ENCODE measurements at regions not wholly inside any gene's neighbourhood (a gene's known extent, or its start where the extent isn't known, plus 50 kb on each side); places are given as distances from the start of the nearest gene placed in this dataset.
A peak's percentile ranks its signal among the peaks of the same experiment; 100 is the strongest.

GRCh38 chr9:79801459-79801858 lies 229.7 kb downstream of the TLE4 start:
- no peak for DNase-seq

- DNase-seq = no peak
Observed at GRCh38 chr9:79800578-79800977, 228.8 kb downstream of the TLE4 start.

- DNase-seq = peak; percentile 73
Observed at GRCh38 chr9:79799691-79800335, 228.0 kb downstream of the TLE4 start.

- DNase-seq = no peak
Observed at GRCh38 chr9:79798450-79798849, 226.7 kb downstream of the TLE4 start.

- DNase-seq = no peak
Observed at GRCh38 chr9:79796411-79796810, 224.6 kb downstream of the TLE4 start.

GRCh38 chr9:79788662-79789061 lies 216.9 kb downstream of the TLE4 start:
- no peak for DNase-seq

- DNase-seq = no peak
Observed at GRCh38 chr9:79781263-79781662, 209.5 kb downstream of the TLE4 start.

- DNase-seq = no peak
Observed at GRCh38 chr9:79780559-79780958, 208.8 kb downstream of the TLE4 start.

GRCh38 chr9:79779901-79780300 lies 208.1 kb downstream of the TLE4 start:
- no peak for DNase-seq

- no peak for DNase-seq
Observed at GRCh38 chr9:79778581-79778980, 206.8 kb downstream of the TLE4 start.

GRCh38 chr9:79776581-79776980 lies 204.8 kb downstream of the TLE4 start:
- no peak for DNase-seq
